ENCODE measurements at regions not wholly inside any gene's neighbourhood (a gene's known extent, or its start where the extent isn't known, plus 50 kb on each side); places are given as distances from the start of the nearest gene placed in this dataset.

DNA sequence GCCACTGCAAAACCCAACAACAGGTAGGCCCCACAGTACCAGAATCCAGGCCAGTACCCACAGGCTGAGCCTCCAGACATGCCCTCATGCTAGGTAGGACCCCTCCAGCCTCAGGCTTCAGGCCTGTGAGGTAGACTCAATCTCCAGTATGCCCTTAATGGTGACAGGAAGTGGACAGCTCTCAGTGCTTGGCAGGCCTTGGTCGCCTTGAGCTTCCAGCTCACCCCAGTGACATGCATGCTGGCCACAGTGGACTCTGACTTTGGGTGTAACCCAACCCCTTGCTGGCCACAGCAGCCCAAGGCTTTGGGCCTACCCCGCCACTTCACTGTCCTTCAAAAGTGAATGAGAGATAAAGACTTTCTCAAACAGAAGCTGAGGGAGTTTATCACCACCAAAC, 324.2 kb downstream of the ANTXR2 start:
- TF ChIP-seq USF2 (IDR thresholded peaks at IDR 0.05; ENCODE audit: borderline replicate concordance, low read depth, low read length) (no peak), EP300 (IDR thresholded peaks at IDR 0.05; ENCODE audit: borderline replicate concordance in 1 of 2, low read depth in 1 of 2, low read length in 1 of 2) (no peak), CTCF (IDR thresholded peaks at IDR 0.05) (no peak), USF1 (IDR thresholded peaks at IDR 0.05; ENCODE audit: borderline replicate concordance, low read depth) (no peak)
- TF ChIP-seq, protein P1, sequence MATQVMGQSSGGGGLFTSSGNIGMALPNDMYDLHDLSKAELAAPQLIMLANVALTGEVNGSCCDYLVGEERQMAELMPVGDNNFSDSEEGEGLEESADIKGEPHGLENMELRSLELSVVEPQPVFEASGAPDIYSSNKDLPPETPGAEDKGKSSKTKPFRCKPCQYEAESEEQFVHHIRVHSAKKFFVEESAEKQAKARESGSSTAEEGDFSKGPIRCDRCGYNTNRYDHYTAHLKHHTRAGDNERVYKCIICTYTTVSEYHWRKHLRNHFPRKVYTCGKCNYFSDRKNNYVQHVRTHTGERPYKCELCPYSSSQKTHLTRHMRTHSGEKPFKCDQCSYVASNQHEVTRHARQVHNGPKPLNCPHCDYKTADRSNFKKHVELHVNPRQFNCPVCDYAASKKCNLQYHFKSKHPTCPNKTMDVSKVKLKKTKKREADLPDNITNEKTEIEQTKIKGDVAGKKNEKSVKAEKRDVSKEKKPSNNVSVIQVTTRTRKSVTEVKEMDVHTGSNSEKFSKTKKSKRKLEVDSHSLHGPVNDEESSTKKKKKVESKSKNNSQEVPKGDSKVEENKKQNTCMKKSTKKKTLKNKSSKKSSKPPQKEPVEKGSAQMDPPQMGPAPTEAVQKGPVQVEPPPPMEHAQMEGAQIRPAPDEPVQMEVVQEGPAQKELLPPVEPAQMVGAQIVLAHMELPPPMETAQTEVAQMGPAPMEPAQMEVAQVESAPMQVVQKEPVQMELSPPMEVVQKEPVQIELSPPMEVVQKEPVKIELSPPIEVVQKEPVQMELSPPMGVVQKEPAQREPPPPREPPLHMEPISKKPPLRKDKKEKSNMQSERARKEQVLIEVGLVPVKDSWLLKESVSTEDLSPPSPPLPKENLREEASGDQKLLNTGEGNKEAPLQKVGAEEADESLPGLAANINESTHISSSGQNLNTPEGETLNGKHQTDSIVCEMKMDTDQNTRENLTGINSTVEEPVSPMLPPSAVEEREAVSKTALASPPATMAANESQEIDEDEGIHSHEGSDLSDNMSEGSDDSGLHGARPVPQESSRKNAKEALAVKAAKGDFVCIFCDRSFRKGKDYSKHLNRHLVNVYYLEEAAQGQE (IDR thresholded peaks at IDR 0.05; ENCODE audit: low read depth, low read length), result no peak

All from SK-N-SH (cell line).